HepG2 (cell line): ENCODE measurements at regions not wholly inside any gene's neighbourhood (a gene's known extent, or its start where the extent isn't known, plus 50 kb on each side); places are given as distances from the start of the nearest gene placed in this dataset.

Experiments
- ATAC-seq: fragments of 200-7000 bp; cut with Tn5 transposase; 3 replicates; pipeline ENCODE4 v1.9.1; 2020; ENCODE audit warnings: mild to moderate bottlenecking, moderate library complexity
- BruUV-seq: library from RNA; stranded (reverse); fragments of 400-500 nt; replicated peaks from 2 replicates; lab custom pipeline; 2021; lab: Mats Ljungman, UMichigan
- CTCF ChIA-PET: fragments of 300-600 bp; formaldehyde crosslinking; extraction: SDS; loops from one replicate; lab custom pipeline; 2021; ENCODE audit warnings: low total read pairs, inconsistent platforms, low intra/inter-chr PET ratio; lab: Yijun Ruan, JAX
- POLR2A ChIA-PET: fragments of 350-600 bp; sonication (Branson Sonifier 250); formaldehyde crosslinking; loops from one replicate; lab custom pipeline; 2020; ENCODE audit warnings: antibody characterized with exemption, inconsistent platforms; lab: Yijun Ruan, JAX
- DNase-seq: peaks from one replicate; pipeline ENCODE4 v3.0.0-alpha.2; 2015; ENCODE audit warnings: low spot score
- FAIRE-seq: peaks from 3 replicates; lab custom pipeline; 2011; peaks lifted over from hg19 to GRCh38; lab: Jason Lieb, UNC
- H2AFZ ChIP-seq: one replicate; pipeline ENCODE4 v1.6.1; 2011; ENCODE audit warnings: low read length, inconsistent platforms
- H3K27ac ChIP-seq: fragments of 300-600 bp; 3 replicates; pipeline ENCODE4 v1.8.0; 2011; ENCODE audit warnings: mixed run types, mild to moderate bottlenecking, mixed read lengths, low read length, inconsistent platforms; ENCODE audit not compliant: insufficient read depth; ENCODE audit errors: extremely low read length
- H3K27me3 ChIP-seq, 2 experiments: fragments of 200-600 bp in 1 of 2; 2 replicates in 1 of 2; 3 replicates in 1 of 2; pipeline versions ENCODE4 v1.6.0 to v1.8.0; 2011; ENCODE audit warnings: low read length in 2 of 2, mild to moderate bottlenecking in 2 of 2, moderate library complexity in 2 of 2, inconsistent platforms in 1 of 2; ENCODE audit not compliant: insufficient read depth in 2 of 2, control insufficient read depth in 1 of 2
- H3K36me3 ChIP-seq, 2 experiments: fragments of 200-600 bp in 1 of 2; replicated peaks in 1 of 2; 2 replicates in 1 of 2; 3 replicates in 1 of 2; pipeline versions ENCODE4 v1.5.1 to v1.8.0; 2011; ENCODE audit warnings: low read length in 2 of 2, inconsistent platforms in 1 of 2; ENCODE audit not compliant: insufficient read depth in 2 of 2, control insufficient read depth in 1 of 2
- H3K4me1 ChIP-seq: 2 replicates; pipeline ENCODE4 v1.5.1; 2012; ENCODE audit warnings: low read length, inconsistent platforms; ENCODE audit not compliant: insufficient read depth
- H3K4me2 ChIP-seq: 2 replicates; pipeline ENCODE4 v1.6.0; 2011; ENCODE audit warnings: low read depth, low read length, inconsistent platforms
- H3K4me3 ChIP-seq, 3 experiments: fragments of 200-600 bp in 1 of 3; sonication (generic), shearing (Covaris generic) in 1 of 3; replicated peaks in 1 of 3; 2 replicates each; pipeline ENCODE4 v1.5.1; 2011 to 2016; ENCODE audit warnings: low read length in 3 of 3, inconsistent platforms in 2 of 3, low read depth in 2 of 3, mild to moderate bottlenecking in 2 of 3, control low read depth in 1 of 3, mixed read lengths in 1 of 3; ENCODE audit not compliant: insufficient read depth in 1 of 3
- H3K79me2 ChIP-seq: one replicate; pipeline ENCODE4 v1.6.1; 2011; ENCODE audit warnings: low read length, inconsistent platforms; ENCODE audit not compliant: insufficient read depth
- H3K9ac ChIP-seq: 2 replicates; pipeline ENCODE4 v1.6.0; 2011; ENCODE audit warnings: mild to moderate bottlenecking, low read depth, low read length, inconsistent platforms; ENCODE audit not compliant: insufficient read depth
- H3K9me3 ChIP-seq: 2 replicates; pipeline ENCODE4 v1.5.1; 2012; ENCODE audit warnings: mild to moderate bottlenecking, low read length
- H4K20me1 ChIP-seq: 2 replicates; pipeline ENCODE4 v1.6.0; 2011; ENCODE audit warnings: inconsistent platforms, mild to moderate bottlenecking, low read length, moderate library complexity; ENCODE audit not compliant: insufficient read depth
- ATM ChIP-seq: fragments of 450-650 bp; IDR thresholded peaks from 2 replicates; pipeline ENCODE4 v1.7.1; 2017; ENCODE audit warnings: mild to moderate bottlenecking, borderline replicate concordance
- HMG20A ChIP-seq: IDR thresholded peaks from 2 replicates; pipeline ENCODE4 v1.6.1; 2016; ENCODE audit warnings: borderline replicate concordance
- MED8 ChIP-seq: sonication (generic); formaldehyde crosslinking; IDR thresholded peaks from 2 replicates; pipeline ENCODE4 v1.8.1; 2023; ENCODE audit warnings: mild to moderate bottlenecking, missing genetic modification reagents; ENCODE audit not compliant: insufficient replicate concordance
- MTF2 ChIP-seq: sonication (generic); formaldehyde crosslinking; IDR thresholded peaks from 2 replicates; pipeline ENCODE4 v1.5.0; 2020; ENCODE audit warnings: missing genetic modification reagents, borderline replicate concordance
- NR2F6 ChIP-seq, 2 experiments: IDR thresholded peaks; 2 replicates each; pipeline ENCODE4 v1.6.1; 2016; ENCODE audit warnings: antibody characterized with exemption in 1 of 2, mild to moderate bottlenecking in 1 of 2
- PHF20 ChIP-seq: sonication (generic); formaldehyde crosslinking; IDR thresholded peaks from 2 replicates; pipeline ENCODE4 v1.5.0; 2020; ENCODE audit warnings: mild to moderate bottlenecking, missing genetic modification reagents
- POLR2G ChIP-seq: fragments of 200-400 bp; formaldehyde crosslinking; IDR thresholded peaks from 2 replicates; pipeline ENCODE4 v1.6.1; 2018; ENCODE audit warnings: mild to moderate bottlenecking, low read depth, low read length, moderate library complexity
- REPIN1 ChIP-seq: sonication (generic); formaldehyde crosslinking; IDR thresholded peaks from 2 replicates; pipeline ENCODE4 v1.8.0; 2022; ENCODE audit warnings: missing genetic modification reagents, low read depth, mild to moderate bottlenecking, borderline replicate concordance
- SMAD3 ChIP-seq: sonication (generic); formaldehyde crosslinking; IDR thresholded peaks from 2 replicates; pipeline ENCODE4 v1.4.0; 2020; ENCODE audit warnings: missing genetic modification reagents
- SOX5 ChIP-seq: IDR thresholded peaks from 2 replicates; pipeline ENCODE4 v1.6.1; 2016; ENCODE audit warnings: borderline replicate concordance
- SRSF9 ChIP-seq: fragments of 200-400 bp; formaldehyde crosslinking; IDR thresholded peaks from 2 replicates; pipeline ENCODE4 v1.6.1; 2018; ENCODE audit warnings: borderline replicate concordance, mild to moderate bottlenecking, low read depth, low read length; ENCODE audit not compliant: insufficient read depth, poor library complexity, severe bottlenecking
- TCF12 ChIP-seq, 2 experiments: fragments of 450-650 bp in 1 of 2; sonication (generic) in 1 of 2; formaldehyde crosslinking in 1 of 2; IDR thresholded peaks; 2 replicates each; pipeline versions ENCODE4 v1.6.1 to v1.8.0; 2017 to 2022; ENCODE audit warnings: antibody characterized with exemption in 1 of 2, mild to moderate bottlenecking in 1 of 2, missing genetic modification reagents in 1 of 2, moderate library complexity in 1 of 2
- ZBTB1 ChIP-seq: sonication (generic); formaldehyde crosslinking; IDR thresholded peaks from 2 replicates; pipeline ENCODE4 v1.4.0; 2020; ENCODE audit warnings: missing genetic modification reagents, borderline replicate concordance
- ZBTB20 ChIP-seq: sonication (generic); formaldehyde crosslinking; IDR thresholded peaks from 2 replicates; pipeline ENCODE4 v1.8.1; 2023; ENCODE audit warnings: missing genetic modification reagents, low read depth, mild to moderate bottlenecking, borderline replicate concordance
- ZNF263 ChIP-seq: sonication (generic); formaldehyde crosslinking; IDR thresholded peaks from 2 replicates; pipeline ENCODE4 v1.4.0; 2020; ENCODE audit warnings: missing genetic modification reagents
- ZNF530 ChIP-seq: sonication (generic); formaldehyde crosslinking; IDR thresholded peaks from 2 replicates; pipeline ENCODE4 v1.5.0; 2020; ENCODE audit warnings: low read depth, mild to moderate bottlenecking, missing genetic modification reagents
- ZNF607 ChIP-seq: sonication (generic); formaldehyde crosslinking; IDR thresholded peaks from 2 replicates; pipeline ENCODE4 v1.5.1; 2020; ENCODE audit warnings: missing genetic modification reagents, mild to moderate bottlenecking, borderline replicate concordance
- ZNF644 ChIP-seq: IDR thresholded peaks from 2 replicates; pipeline ENCODE4 v1.6.1; 2016; ENCODE audit warnings: low read depth
- ZNF792 ChIP-seq: IDR thresholded peaks from 2 replicates; pipeline ENCODE4 v1.6.1; 2016
- WGBS: methylation state at CpG from one replicate; pipeline ENCODE4 v1.1.6; 2017; ENCODE audit warnings: low lambda C conversion rate; 5-methylcytosine and 5-hydroxymethylcytosine counted together
- in situ Hi-C: cut with HindIII; loops from 2 replicates; pipeline ENCODE4 v1.10.0; 2017; ENCODE audit warnings: low pct_unique_long_range_greater_than_20kb; ENCODE audit not compliant: extremely low pct_ligation_motif_present
- intact Hi-C: fragments of 100-400 bp; cut with micrococcal nuclease; formaldehyde crosslinking; loops from one replicate; pipeline ENCODE4 v1.10.0; 2022; ENCODE audit not compliant: unreplicated experiment

DNA sequence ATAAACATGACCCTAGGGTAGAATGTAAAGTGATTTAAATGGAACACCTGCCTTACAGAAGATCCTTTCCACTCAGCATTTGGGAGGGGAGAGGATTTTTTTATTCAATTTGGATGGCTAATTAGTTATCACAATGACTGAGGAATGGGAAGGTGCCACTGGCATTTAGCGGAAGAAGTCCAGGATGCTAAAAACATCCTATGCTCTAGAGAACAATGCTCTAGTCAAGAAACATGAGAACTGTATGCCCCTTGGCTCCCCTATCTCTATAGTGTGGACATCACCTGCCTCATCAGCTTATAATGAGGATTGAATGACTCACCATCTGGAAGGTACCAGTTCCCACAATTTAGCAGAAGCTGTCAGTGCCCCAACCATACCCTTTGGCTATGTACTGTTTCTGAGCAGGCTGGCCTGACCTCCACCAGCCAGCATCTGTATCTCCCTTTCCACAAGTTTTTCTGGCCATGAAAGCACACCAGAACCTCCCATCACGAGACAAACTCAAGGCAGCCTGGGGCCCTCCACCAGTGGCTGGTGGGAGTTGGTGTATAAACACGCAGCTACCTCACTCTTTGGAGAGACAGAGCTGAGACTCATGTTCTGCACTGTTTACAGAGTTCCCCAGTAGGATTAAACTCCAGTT lies 109.7 kb upstream of the VASH1 start:
- BruUV-seq = no TSS peak
- ATAC-seq (no peak; the same call in 2 of the 3 replicates), FAIRE-seq (no peak), DNase-seq (no peak)
- Histone ChIP-seq H3K79me2 (no peaks in the 10 kb centered on the region), H4K20me1 (no peaks in the 10 kb centered on the region), H3K27ac (no peak overlapping the region), H3K9me3 (no peaks in the 10 kb centered on the region), H2AFZ (no peak overlapping the region), H3K4me2 (no peak overlapping the region), H3K4me1 (peaks cover 42% of the 10 kb centered on the region), H3K9ac (no peak overlapping the region), H3K27me3 (peaks cover 0 to 2% of the 10 kb centered on the region in 2 experiments; a peak in 1 of 5 replicates), H3K36me3 (no peaks in the 10 kb centered on the region), H3K4me3 (no peak overlapping the region)
- intact Hi-C loops (no loop called here), in situ Hi-C loops (no loop called here)
- CTCF ChIA-PET = no interaction called here
- WGBS = 49% methylated on average over 2 of the region's 3 CpGs
- POLR2A ChIA-PET = no interaction called here
- TF ChIP-seq ZNF607 (CRISPR knock-in tag) (no peak), MED8 (CRISPR knock-in tag) (no peak), PHF20 (CRISPR knock-in tag) (no peak), HMG20A (no peak), TCF12 (IDR thresholded peaks at IDR 0.05) (no peak), TCF12 (CRISPR knock-in tag; IDR thresholded peaks at IDR 0.05) (no peak), ZNF792 (CRISPR knock-in tag) (no peak), REPIN1 (CRISPR knock-in tag) (no peak), SOX5 (CRISPR knock-in tag) (no peak), NR2F6 (IDR thresholded peaks at IDR 0.05) (no peak), NR2F6 (CRISPR knock-in tag; IDR thresholded peaks at IDR 0.05) (no peak), ZNF263 (CRISPR knock-in tag) (no peak), SRSF9 (no peak), SMAD3 (CRISPR knock-in tag) (no peak), ZBTB1 (CRISPR knock-in tag) (no peak), ZNF644 (CRISPR knock-in tag) (no peak), ATM (no peak), MTF2 (CRISPR knock-in tag) (no peak), ZNF530 (CRISPR knock-in tag) (no peak), ZBTB20 (CRISPR knock-in tag) (no peak), POLR2G (no peak)
